ENCODE measurements at regions not wholly inside any gene's neighbourhood (a gene's known extent, or its start where the extent isn't known, plus 50 kb on each side); places are given as distances from the start of the nearest gene placed in this dataset.
A peak's percentile ranks its signal among the peaks of the same experiment; 100 is the strongest.

DNA sequence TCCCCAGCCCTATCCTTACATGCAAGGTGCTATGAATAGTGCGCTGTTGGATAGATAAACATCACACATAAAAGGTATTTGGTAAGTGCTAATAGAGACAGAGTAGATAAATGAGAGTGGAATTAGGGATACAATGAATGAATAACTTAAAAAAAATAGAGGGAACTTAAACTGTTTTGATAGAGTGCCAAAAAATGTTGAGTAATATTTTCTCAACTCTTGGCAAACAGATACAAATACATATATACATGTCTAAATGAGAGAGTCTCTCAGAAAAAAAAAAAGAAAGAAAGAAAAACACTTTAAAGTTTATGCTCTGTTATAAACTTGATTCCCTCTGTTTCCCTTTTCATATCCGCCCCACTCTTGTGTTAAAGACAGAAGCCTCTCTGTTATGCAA is 667.4 kb downstream of the ROBO2 start:
- no peak for ATAC-seq (ENCODE audit: low FRiP score in 2 of 2)
- WGBS, 2 donors = 74 to 82% methylated on average over 2 of the region's 2 CpGs
- no peaks in the 10 kb centered on the region for H3K36me3 ChIP-seq

GRCh38 chr3:77709155-77709554 is 669.3 kb downstream of the ROBO2 start:
- WGBS, 2 donors = 71 to 74% methylated on average over 2 of the region's 2 CpGs
- TF ChIP-seq CTCF (IDR thresholded peaks at IDR 0.05) = no peak
- TF ChIP-seq POLR2A (IDR thresholded peaks at IDR 0.05) = no peak
- TF ChIP-seq POLR2AphosphoS5 (IDR thresholded peaks at IDR 0.05) = no peak
- TF ChIP-seq EP300 (IDR thresholded peaks at IDR 0.05) = no peak
- H3K36me3 ChIP-seq = no peaks in the 10 kb centered on the region
- no peak overlapping the region for H3K27ac ChIP-seq
- DNase-seq (no peak), ATAC-seq (ENCODE audit: low FRiP score in 2 of 2) (no peak)
- no peaks in the 10 kb centered on the region for H3K4me1 ChIP-seq
- no peaks in the 10 kb centered on the region for H3K27me3 ChIP-seq
- no peaks in the 10 kb centered on the region for H3K9me3 ChIP-seq
- H3K4me3 ChIP-seq = no peak overlapping the region

More for the DNA sequence above, 667.4 kb downstream of the ROBO2 start:
- Histone ChIP-seq H3K9me3 (no peaks in the 10 kb centered on the region), H3K27me3 (no peaks in the 10 kb centered on the region), H3K27ac (no peak overlapping the region), H3K4me3 (no peak overlapping the region), H3K4me1 (no peaks in the 10 kb centered on the region)
- TF ChIP-seq POLR2AphosphoS5 (IDR thresholded peaks at IDR 0.05) = no peak
- no peak for TF ChIP-seq POLR2A (IDR thresholded peaks at IDR 0.05)
- TF ChIP-seq CTCF (IDR thresholded peaks at IDR 0.05) = no peak
- DNase-seq = no peak

DNA sequence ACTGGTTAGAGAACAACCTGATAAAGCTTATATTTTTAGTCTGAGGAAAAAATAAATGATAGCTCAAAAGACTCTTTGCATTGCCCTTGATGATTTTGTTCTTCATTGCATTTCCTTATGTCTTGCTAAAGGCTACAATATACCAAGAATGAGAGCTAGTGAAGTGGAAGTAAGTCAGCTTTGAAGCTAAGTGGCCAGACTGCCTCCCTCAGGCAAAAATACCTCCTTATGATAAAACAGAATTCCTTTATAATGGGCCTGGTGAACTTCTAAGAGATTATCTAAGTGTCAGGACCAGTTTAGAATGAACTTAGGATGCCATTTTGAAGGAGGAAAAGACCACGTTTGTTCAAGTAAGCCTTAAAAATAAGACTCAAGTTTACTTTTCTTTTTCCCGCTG is 678.4 kb downstream of the ROBO2 start:
- no peak for DNase-seq
- Histone ChIP-seq H3K4me3 (no peak overlapping the region), H3K9me3 (no peaks in the 10 kb centered on the region), H3K36me3 (no peaks in the 10 kb centered on the region), H3K27ac (no peak overlapping the region), H3K4me1 (no peaks in the 10 kb centered on the region), H3K27me3 (no peaks in the 10 kb centered on the region)
- WGBS, 2 donors = 42 to 57% methylated on average over 2 of the region's 2 CpGs
- no peak for TF ChIP-seq CTCF (IDR thresholded peaks at IDR 0.05)
- TF ChIP-seq POLR2A (IDR thresholded peaks at IDR 0.05) = no peak
- no peak for TF ChIP-seq EP300 (IDR thresholded peaks at IDR 0.05)
- TF ChIP-seq POLR2AphosphoS5 (IDR thresholded peaks at IDR 0.05) = no peak
- no peak for ATAC-seq (ENCODE audit: low FRiP score in 2 of 2)

- Histone ChIP-seq H3K9me3 (no peaks in the 10 kb centered on the region), H3K27ac (no peak overlapping the region), H3K4me3 (no peak overlapping the region), H3K36me3 (no peaks in the 10 kb centered on the region), H3K4me1 (no peaks in the 10 kb centered on the region), H3K27me3 (no peaks in the 10 kb centered on the region)
- no peak for ATAC-seq (ENCODE audit: low FRiP score in 2 of 2)
- no peak for DNase-seq
- TF ChIP-seq EP300 (IDR thresholded peaks at IDR 0.05) (no peak), CTCF (IDR thresholded peaks at IDR 0.05) (no peak)
These were observed 680.6 kb downstream of the ROBO2 start for GRCh38 chr3:77720460-77720971.

DNA sequence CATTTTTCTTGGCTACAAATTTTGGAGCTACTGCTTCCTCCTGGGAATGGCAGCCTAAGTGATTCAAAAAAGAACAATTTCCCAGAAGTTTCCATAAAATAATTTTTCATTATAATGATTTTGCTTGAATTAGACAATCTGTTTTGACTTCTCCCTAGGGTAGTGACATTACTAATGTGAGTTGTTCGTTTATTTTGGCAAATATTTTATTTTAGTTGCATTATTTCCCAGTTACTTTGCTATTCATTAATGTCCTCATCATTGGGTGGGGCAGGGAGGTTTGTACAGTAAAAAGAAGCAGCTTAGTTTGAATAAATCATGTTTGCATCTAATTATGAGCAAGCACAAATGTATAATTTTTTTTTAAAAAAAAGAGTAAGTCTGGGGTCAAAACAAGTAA is 686.6 kb downstream of the ROBO2 start:
- H3K4me3 ChIP-seq = no peak overlapping the region
- no peak overlapping the region for H3K27ac ChIP-seq
- no peaks in the 10 kb centered on the region for H3K36me3 ChIP-seq
- WGBS, 2 donors = 30 to 35% methylated on average over 1 of the region's 1 CpG
- TF ChIP-seq EP300 (IDR thresholded peaks at IDR 0.05) = no peak
- TF ChIP-seq CTCF (IDR thresholded peaks at IDR 0.05) = no peak
- TF ChIP-seq POLR2AphosphoS5 (IDR thresholded peaks at IDR 0.05) = no peak
- TF ChIP-seq POLR2A (IDR thresholded peaks at IDR 0.05) = no peak
- H3K4me1 ChIP-seq = no peaks in the 10 kb centered on the region
- DNase-seq = no peak
- no peaks in the 10 kb centered on the region for H3K9me3 ChIP-seq
- ATAC-seq (ENCODE audit: low FRiP score in 2 of 2) = peak in 1 of 2 donors; percentile 83
- H3K27me3 ChIP-seq = no peaks in the 10 kb centered on the region

Measured in upper lobe of left lung (tissue), 6 donors.